ENCODE measurements at regions not wholly inside any gene's neighbourhood (a gene's known extent, or its start where the extent isn't known, plus 50 kb on each side); places are given as distances from the start of the nearest gene placed in this dataset.
"Not testable (repeated sequence)": the region's sequence is repeated elsewhere in the genome, so short reads cannot be mapped to it uniquely, and the experiment has no call there.

- Histone ChIP-seq H3K27ac (no peak overlapping the region), H3K9me3 (no peaks in the 10 kb centered on the region), H3K4me1 (no peaks in the 10 kb centered on the region), H3K36me3 (no peaks in the 10 kb centered on the region), H3K4me3 (no peak overlapping the region), H3K27me3 (no peaks in the 10 kb centered on the region)
- no peak for ATAC-seq
- intact Hi-C loops (cut with DNase I): no loop called here
- TF ChIP-seq CTCF (IDR thresholded peaks at IDR 0.05): no peak
- no peak for DNase-seq
These were observed 53.6 kb upstream of the RPRM start for GRCh38 chr2:153532140-153532539.

DNA sequence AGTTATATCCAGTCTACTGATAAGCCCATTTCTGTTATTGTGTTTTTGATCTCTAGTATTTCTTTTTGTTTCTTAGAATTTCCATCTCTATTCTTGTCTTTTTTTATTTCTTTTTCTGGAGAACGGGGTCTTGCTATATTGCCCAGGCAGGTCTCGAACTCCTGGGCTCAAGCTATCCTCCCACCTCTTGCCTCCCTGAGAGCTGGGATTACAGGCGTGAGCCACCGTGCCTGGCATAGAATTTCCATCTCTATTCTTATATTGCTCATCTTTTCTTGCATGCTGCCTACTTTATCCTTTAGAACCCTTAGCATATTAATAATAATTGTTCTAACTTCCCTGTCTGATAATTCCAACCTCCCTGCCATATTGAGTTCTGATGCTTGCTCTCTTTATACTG is 55.2 kb upstream of the RPRM start:
- intact Hi-C loops (cut with DNase I); H3K36me3 ChIP-seq; ATAC-seq; H3K27me3 ChIP-seq; H3K27ac ChIP-seq; H3K4me1 ChIP-seq; H3K9me3 ChIP-seq; H3K4me3 ChIP-seq; DNase-seq: not testable (repeated sequence)

DNA sequence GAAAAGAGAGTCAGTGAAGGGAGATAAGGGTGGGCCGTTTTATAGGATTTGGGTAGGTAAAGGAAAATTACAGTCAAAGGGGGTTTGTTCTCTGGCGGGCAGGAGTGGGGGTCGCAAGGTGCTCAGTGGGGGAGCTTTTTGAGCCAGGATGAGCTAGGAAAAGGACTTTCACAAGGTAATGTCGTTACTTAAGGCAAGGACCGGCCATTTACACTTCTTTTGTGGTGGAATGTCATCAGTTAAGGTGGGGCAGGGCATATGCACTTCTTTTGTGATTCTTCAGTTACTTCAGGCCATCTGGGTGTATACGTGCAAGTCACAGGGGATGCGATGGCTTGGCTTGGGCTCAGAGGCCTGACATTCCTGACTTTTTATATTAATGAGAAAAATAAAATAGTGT is 56.0 kb upstream of the RPRM start:
- H3K36me3 ChIP-seq; H3K27ac ChIP-seq; H3K27me3 ChIP-seq; ATAC-seq; H3K9me3 ChIP-seq; intact Hi-C loops (cut with DNase I); DNase-seq; H3K4me3 ChIP-seq; H3K4me1 ChIP-seq: not testable (repeated sequence)

- H3K4me3 ChIP-seq: no peak overlapping the region
- no peak for TF ChIP-seq CTCF (IDR thresholded peaks at IDR 0.05)
- intact Hi-C loops (cut with DNase I): no loop called here
These were observed 57.6 kb upstream of the RPRM start for GRCh38 chr2:153536115-153536514.

GRCh38 chr2:153538102-153538501 is 59.5 kb upstream of the RPRM start:
- ATAC-seq; H3K27me3 ChIP-seq; H3K36me3 ChIP-seq; H3K4me1 ChIP-seq; H3K27ac ChIP-seq; H3K4me3 ChIP-seq; DNase-seq; intact Hi-C loops (cut with DNase I); H3K9me3 ChIP-seq: not testable (repeated sequence)

More at GRCh38 chr2:153536115-153536514, 57.6 kb upstream of the RPRM start:
- no peaks in the 10 kb centered on the region for H3K4me1 ChIP-seq
- no peak overlapping the region for H3K27ac ChIP-seq
- DNase-seq (no peak), ATAC-seq (no peak)
- no peaks in the 10 kb centered on the region for H3K36me3 ChIP-seq
- H3K9me3 ChIP-seq: no peaks in the 10 kb centered on the region
- no peaks in the 10 kb centered on the region for H3K27me3 ChIP-seq

DNA sequence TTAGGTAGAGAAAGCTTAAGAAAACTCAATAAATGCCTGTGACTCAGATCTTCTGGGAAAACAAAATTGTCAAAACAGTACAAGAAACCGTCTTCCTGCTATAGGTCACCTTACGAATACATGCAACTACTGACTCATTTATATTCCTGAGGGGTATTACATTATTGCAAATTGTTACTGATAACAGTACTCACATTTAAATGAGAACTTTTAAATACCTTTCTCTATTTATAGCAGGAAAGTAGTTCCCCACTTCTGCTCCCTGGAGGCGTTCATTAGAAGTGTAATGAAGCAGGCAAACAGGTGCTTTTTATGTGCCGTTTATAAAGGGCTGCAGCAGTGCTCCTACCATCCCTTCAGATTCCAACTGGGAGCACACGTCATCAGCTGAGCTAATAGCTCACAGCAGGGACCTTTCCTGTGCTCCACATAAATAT is 65.1 kb upstream of the RPRM start:
- Histone ChIP-seq H3K4me3 (no peak overlapping the region), H3K9me3 (no peaks in the 10 kb centered on the region), H3K4me1 (no peaks in the 10 kb centered on the region), H3K36me3 (no peaks in the 10 kb centered on the region), H3K27ac (no peak overlapping the region), H3K27me3 (no peaks in the 10 kb centered on the region)
- no peak for TF ChIP-seq CTCF (IDR thresholded peaks at IDR 0.05)
- ATAC-seq (no peak), DNase-seq (no peak)
- intact Hi-C loops (cut with DNase I): no loop called here

- ATAC-seq (no peak), DNase-seq (no peak)
- no peaks in the 10 kb centered on the region for H3K36me3 ChIP-seq
- H3K27me3 ChIP-seq: no peaks in the 10 kb centered on the region
- H3K9me3 ChIP-seq: no peaks in the 10 kb centered on the region
- intact Hi-C loops (cut with DNase I): no loop called here
- no peak overlapping the region for H3K4me3 ChIP-seq
- H3K4me1 ChIP-seq: no peaks in the 10 kb centered on the region
- no peak for TF ChIP-seq CTCF (IDR thresholded peaks at IDR 0.05)
- H3K27ac ChIP-seq: no peak overlapping the region
These were observed 67.8 kb upstream of the RPRM start for GRCh38 chr2:153546358-153546757.
